SIG-M5 treated with dmso at 0.1 percent for 504 hours (cell line): ENCODE measurements at regions not wholly inside any gene's neighbourhood (a gene's known extent, or its start where the extent isn't known, plus 50 kb on each side); places are given as distances from the start of the nearest gene placed in this dataset.

Experiments
- DNase-seq: peaks from one replicate; lab custom pipeline; 2025; ENCODE audit not compliant: unreplicated experiment; lab: John Stamatoyannopoulos, UW

- DNase-seq = no peak
Measured at GRCh38 chr1:10896673-10897072, 100.2 kb upstream of the CASZ1 start.

GRCh38 chr1:10897321-10897980 is 101.0 kb upstream of the CASZ1 start:
- no peak for DNase-seq

- no peak for DNase-seq
Measured at GRCh38 chr1:10897981-10898728, 101.7 kb upstream of the CASZ1 start.

GRCh38 chr1:10898921-10899320 is 102.5 kb upstream of the CASZ1 start:
- DNase-seq = no peak

GRCh38 chr1:10899490-10900250 is 103.2 kb upstream of the CASZ1 start:
- DNase-seq = no peak

GRCh38 chr1:10900251-10900651 is 103.8 kb upstream of the CASZ1 start:
- DNase-seq = no peak

- DNase-seq = no peak
Measured at GRCh38 chr1:10900691-10901090, 104.2 kb upstream of the CASZ1 start.

- DNase-seq = no peak
Measured at GRCh38 chr1:10901091-10901890, 104.8 kb upstream of the CASZ1 start.

GRCh38 chr1:10901891-10902805 is 105.7 kb upstream of the CASZ1 start:
- DNase-seq = no peak

- DNase-seq = no peak
Measured at GRCh38 chr1:10903421-10903820, 107.0 kb upstream of the CASZ1 start.

GRCh38 chr1:10903821-10904220 is 107.4 kb upstream of the CASZ1 start:
- no peak for DNase-seq

GRCh38 chr1:10904396-10905358 is 107.8 kb upstream of the TARDBP start:
- no peak for DNase-seq

- DNase-seq = no peak
Measured at GRCh38 chr1:10905841-10906655, 106.4 kb upstream of the TARDBP start.

- no peak for DNase-seq
Measured at GRCh38 chr1:10906866-10907519, 105.5 kb upstream of the TARDBP start.

GRCh38 chr1:10908266-10908665 is 104.2 kb upstream of the TARDBP start:
- DNase-seq = no peak

- DNase-seq = peak; percentile 35
Measured at GRCh38 chr1:10909697-10910680, 102.5 kb upstream of the TARDBP start.
